Endothelial cell of umbilical vein (primary cell): ENCODE measurements at regions not wholly inside any gene's neighbourhood (a gene's known extent, or its start where the extent isn't known, plus 50 kb on each side); places are given as distances from the start of the nearest gene placed in this dataset.
"Not testable (repeated sequence)": the region's sequence is repeated elsewhere in the genome, so short reads cannot be mapped to it uniquely, and the experiment has no call there.

Experiments used
- BruUV-seq: library from RNA; stranded (reverse); fragments of 400-500 nt; replicated peaks from 2 replicates; lab custom pipeline; 2021; lab: Mats Ljungman, UMichigan
- CTCF ChIA-PET: fragments of 300-600, 350-600 bp; sonication (Branson Sonifier 250); formaldehyde crosslinking; loops from one replicate; lab custom pipeline; 2021; ENCODE audit warnings: antibody characterized with exemption, inconsistent platforms; lab: Charles Lee
- POLR2A ChIA-PET: fragments of 300-600, 350-600 bp; sonication (Branson Sonifier 250); formaldehyde crosslinking; loops from one replicate; lab custom pipeline; 2021; ENCODE audit warnings: antibody characterized with exemption, inconsistent platforms; lab: Charles Lee
- DNase-seq: peaks from one replicate; pipeline ENCODE4 v3.0.0-alpha.2; 2011; ENCODE audit warnings: low read depth, low spot score
- FAIRE-seq: peaks from 2 replicates; lab custom pipeline; 2011; peaks lifted over from hg19 to GRCh38; lab: Jason Lieb, UNC
- H2AFZ ChIP-seq: 2 replicates; pipeline ENCODE4 v1.6.0; 2012; ENCODE audit warnings: low read depth, low read length, control low read depth, inconsistent platforms
- H3K27ac ChIP-seq: 2 replicates; pipeline ENCODE4 v1.5.1; 2011; ENCODE audit warnings: low read depth, mild to moderate bottlenecking, control low read depth, low read length, moderate library complexity; ENCODE audit not compliant: insufficient read depth
- H3K27me3 ChIP-seq, 2 experiments: 2 replicates each; pipeline versions ENCODE4 v1.6.0 to v1.6.1; 2011; ENCODE audit warnings: low read length in 2 of 2, mixed read lengths in 1 of 2; ENCODE audit not compliant: control insufficient read depth in 2 of 2, insufficient read depth in 2 of 2
- H3K36me3 ChIP-seq, 2 experiments: 2 replicates in 1 of 2; 3 replicates in 1 of 2; pipeline ENCODE4 v1.5.1; 2011; ENCODE audit warnings: low read length in 2 of 2, mild to moderate bottlenecking in 1 of 2, moderate library complexity in 1 of 2; ENCODE audit not compliant: control insufficient read depth in 2 of 2, insufficient read depth in 2 of 2; ENCODE audit errors: extremely low read depth in 1 of 2
- H3K4me1 ChIP-seq: 3 replicates; pipeline ENCODE4 v1.5.1; 2011; ENCODE audit warnings: mild to moderate bottlenecking, low read length; ENCODE audit not compliant: control insufficient read depth, insufficient read depth; ENCODE audit errors: extremely low read depth
- H3K4me2 ChIP-seq: 2 replicates; pipeline ENCODE4 v1.6.1; 2011; ENCODE audit warnings: low read length, control low read depth, mixed read lengths; ENCODE audit not compliant: insufficient read depth
- H3K4me3 ChIP-seq, 3 experiments: fragments of 200-600 bp in 1 of 3; sonication (generic), shearing (Covaris generic) in 1 of 3; replicated peaks in 1 of 3; 2 replicates each; pipeline ENCODE4 v1.5.1; 2011 to 2016; ENCODE audit warnings: control low read depth in 3 of 3, low read length in 3 of 3, mild to moderate bottlenecking in 2 of 3, inconsistent platforms in 1 of 3, low read depth in 1 of 3, moderate library complexity in 1 of 3; ENCODE audit not compliant: insufficient read depth in 1 of 3
- H3K79me2 ChIP-seq: 2 replicates; pipeline ENCODE4 v1.6.0; 2012; ENCODE audit warnings: low read length, inconsistent platforms; ENCODE audit not compliant: control insufficient read depth, insufficient read depth
- H3K9ac ChIP-seq: replicated peaks from 2 replicates; pipeline ENCODE3; 2011; ENCODE audit warnings: low read length, control low read depth; ENCODE audit not compliant: insufficient read depth; ENCODE audit errors: extremely low read depth
- H3K9me1 ChIP-seq: replicated peaks from 3 replicates; pipeline ENCODE4 v1.6.0; 2011; ENCODE audit warnings: mild to moderate bottlenecking, low read length; ENCODE audit not compliant: control insufficient read depth, insufficient read depth; ENCODE audit errors: extremely low read depth
- H3K9me3 ChIP-seq: replicated peaks from 2 replicates; pipeline ENCODE4 v1.5.1; 2012; ENCODE audit warnings: low read length, inconsistent platforms; ENCODE audit not compliant: control insufficient read depth, insufficient read depth
- H4K20me1 ChIP-seq: replicated peaks from 2 replicates; pipeline ENCODE3; 2011; ENCODE audit warnings: mild to moderate bottlenecking, low read length; ENCODE audit not compliant: control insufficient read depth, insufficient read depth; ENCODE audit errors: extremely low read depth
- GATA2 ChIP-seq: IDR thresholded peaks from 2 replicates; pipeline ENCODE4 v1.7.0; 2011; ENCODE audit warnings: low read depth, mild to moderate bottlenecking, moderate library complexity, mixed read lengths, low read length; ENCODE audit not compliant: insufficient read length, insufficient read depth
- JUN ChIP-seq: IDR thresholded peaks from 2 replicates; pipeline ENCODE4 v1.6.1; 2011; ENCODE audit warnings: borderline replicate concordance, low read depth; ENCODE audit not compliant: insufficient read length, insufficient read depth
- MYC ChIP-seq: IDR thresholded peaks from one replicate; pipeline ENCODE4 v1.6.1; 2011; ENCODE audit warnings: mild to moderate bottlenecking, low read depth, low read length
- POLR2A ChIP-seq: IDR thresholded peaks from 2 replicates; pipeline ENCODE4 v1.6.1; 2012; ENCODE audit warnings: low read depth, mild to moderate bottlenecking, control low read depth, low read length
- POLR2AphosphoS5 ChIP-seq: IDR thresholded peaks from 2 replicates; pipeline ENCODE4 v1.6.1; 2012; ENCODE audit warnings: low read depth, mild to moderate bottlenecking, control low read depth, low read length, moderate library complexity; ENCODE audit not compliant: insufficient read depth
- dilution Hi-C: fragments of 300-500 bp; cut with MboI; formaldehyde crosslinking; loops from one replicate; pipeline ENCODE4 v1.15.0; 2019; ENCODE audit warnings: low sequenced_read_pairs; ENCODE audit not compliant: extremely low pct_ligation_motif_present
- intact Hi-C: fragments of 100-400 bp; cut with micrococcal nuclease; formaldehyde crosslinking; loops from one replicate; pipeline ENCODE4 v1.10.0; 2022
- TF ChIP-seq, protein P1 (sequence below): IDR thresholded peaks from 2 replicates; pipeline ENCODE4 v1.6.1; 2011; ENCODE audit not compliant: insufficient read depth, insufficient read length
- TF ChIP-seq, protein P2 (sequence below), 2 donors: IDR thresholded peaks; 1 replicate in 1 of 2; 2 replicates in 1 of 2; pipeline ENCODE4 v1.5.1; 2011; ENCODE audit warnings: low read length in 2 of 2, mild to moderate bottlenecking in 2 of 2, moderate library complexity in 2 of 2, control low read depth in 1 of 2, inconsistent platforms in 1 of 2, low read depth in 1 of 2; ENCODE audit not compliant: insufficient read depth in 1 of 2; ENCODE audit errors: extremely low read depth in 1 of 2

DNA sequence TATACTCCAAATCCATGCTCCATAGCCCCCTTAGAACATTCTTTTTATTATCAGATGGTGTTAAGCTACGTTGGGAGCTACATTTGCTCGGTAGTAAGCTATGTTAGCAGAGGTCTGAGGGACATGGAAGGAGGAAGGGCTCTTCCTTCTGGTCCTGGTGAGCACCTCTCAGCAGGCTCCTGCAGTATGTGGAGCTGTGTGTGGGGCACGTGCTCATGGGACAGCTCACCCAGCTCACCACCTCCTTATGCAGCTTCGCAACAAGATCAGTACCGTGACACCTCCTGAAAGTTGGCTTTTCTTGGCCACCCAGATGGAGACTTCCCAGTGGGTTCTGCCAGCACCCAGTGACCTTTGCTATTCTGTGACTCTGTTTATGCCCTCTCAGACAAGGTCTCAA lies 400.5 kb upstream of the SLC10A2 start:
- CTCF ChIA-PET = no interaction called here
- FAIRE-seq = no peak
- intact Hi-C loops = no loop called here

DNA sequence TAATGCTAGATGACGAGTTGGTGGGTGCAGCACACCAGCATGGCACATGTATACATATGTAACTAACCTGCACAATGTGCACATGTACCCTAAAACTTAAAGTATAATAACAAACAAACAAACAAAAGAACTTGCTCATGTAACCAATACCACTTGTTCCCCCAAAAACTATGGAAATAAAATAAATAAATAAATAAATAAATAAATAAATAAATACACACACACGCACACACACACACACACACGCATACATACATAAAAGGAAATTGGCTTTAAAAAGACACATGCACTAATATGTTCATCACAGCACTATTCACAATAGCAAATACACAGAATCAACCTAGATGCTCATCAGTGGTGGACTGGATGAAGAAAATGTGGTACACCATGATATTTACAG lies 394.0 kb upstream of the SLC10A2 start:
- H2AFZ ChIP-seq, POLR2A ChIA-PET, BruUV-seq, intact Hi-C loops, FAIRE-seq, H3K27ac ChIP-seq, dilution Hi-C loops, DNase-seq, H3K27me3 ChIP-seq, H4K20me1 ChIP-seq, H3K4me2 ChIP-seq, H3K4me3 ChIP-seq, H3K4me1 ChIP-seq, H3K9ac ChIP-seq, H3K9me3 ChIP-seq, H3K9me1 ChIP-seq, H3K36me3 ChIP-seq, CTCF ChIA-PET, H3K79me2 ChIP-seq: not testable (repeated sequence)

More for the DNA sequence above, 400.5 kb upstream of the SLC10A2 start:
- Histone ChIP-seq H3K79me2 (no peaks in the 10 kb centered on the region), H3K9ac (no peak overlapping the region), H4K20me1 (no peaks in the 10 kb centered on the region), H3K4me1 (no peaks in the 10 kb centered on the region), H3K9me3 (peaks cover 2% of the 10 kb centered on the region), H2AFZ (no peak overlapping the region), H3K36me3 (no peaks in the 10 kb centered on the region), H3K27ac (no peak overlapping the region), H3K27me3 (no peaks in the 10 kb centered on the region), H3K9me1 (no peaks in the 10 kb centered on the region), H3K4me2 (no peak overlapping the region), H3K4me3 (no peak overlapping the region)
- no TSS peak for BruUV-seq
- POLR2A ChIA-PET = no interaction called here
- dilution Hi-C loops = no loop called here
- DNase-seq = no peak
- no peak for TF ChIP-seq GATA2
- TF ChIP-seq MYC = no peak
- TF ChIP-seq, protein P1, sequence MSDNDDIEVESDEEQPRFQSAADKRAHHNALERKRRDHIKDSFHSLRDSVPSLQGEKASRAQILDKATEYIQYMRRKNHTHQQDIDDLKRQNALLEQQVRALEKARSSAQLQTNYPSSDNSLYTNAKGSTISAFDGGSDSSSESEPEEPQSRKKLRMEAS = no peak
- no peak for TF ChIP-seq POLR2A
- no peak for TF ChIP-seq POLR2AphosphoS5
- no peak for TF ChIP-seq JUN
- TF ChIP-seq, protein P2, sequence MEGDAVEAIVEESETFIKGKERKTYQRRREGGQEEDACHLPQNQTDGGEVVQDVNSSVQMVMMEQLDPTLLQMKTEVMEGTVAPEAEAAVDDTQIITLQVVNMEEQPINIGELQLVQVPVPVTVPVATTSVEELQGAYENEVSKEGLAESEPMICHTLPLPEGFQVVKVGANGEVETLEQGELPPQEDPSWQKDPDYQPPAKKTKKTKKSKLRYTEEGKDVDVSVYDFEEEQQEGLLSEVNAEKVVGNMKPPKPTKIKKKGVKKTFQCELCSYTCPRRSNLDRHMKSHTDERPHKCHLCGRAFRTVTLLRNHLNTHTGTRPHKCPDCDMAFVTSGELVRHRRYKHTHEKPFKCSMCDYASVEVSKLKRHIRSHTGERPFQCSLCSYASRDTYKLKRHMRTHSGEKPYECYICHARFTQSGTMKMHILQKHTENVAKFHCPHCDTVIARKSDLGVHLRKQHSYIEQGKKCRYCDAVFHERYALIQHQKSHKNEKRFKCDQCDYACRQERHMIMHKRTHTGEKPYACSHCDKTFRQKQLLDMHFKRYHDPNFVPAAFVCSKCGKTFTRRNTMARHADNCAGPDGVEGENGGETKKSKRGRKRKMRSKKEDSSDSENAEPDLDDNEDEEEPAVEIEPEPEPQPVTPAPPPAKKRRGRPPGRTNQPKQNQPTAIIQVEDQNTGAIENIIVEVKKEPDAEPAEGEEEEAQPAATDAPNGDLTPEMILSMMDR (IDR thresholded peaks at IDR 0.05; ENCODE audit: extremely low read depth in 1 of 2, insufficient read depth in 1 of 2, low read depth in 1 of 2, low read length in 2 of 2) = no peak

DNA sequence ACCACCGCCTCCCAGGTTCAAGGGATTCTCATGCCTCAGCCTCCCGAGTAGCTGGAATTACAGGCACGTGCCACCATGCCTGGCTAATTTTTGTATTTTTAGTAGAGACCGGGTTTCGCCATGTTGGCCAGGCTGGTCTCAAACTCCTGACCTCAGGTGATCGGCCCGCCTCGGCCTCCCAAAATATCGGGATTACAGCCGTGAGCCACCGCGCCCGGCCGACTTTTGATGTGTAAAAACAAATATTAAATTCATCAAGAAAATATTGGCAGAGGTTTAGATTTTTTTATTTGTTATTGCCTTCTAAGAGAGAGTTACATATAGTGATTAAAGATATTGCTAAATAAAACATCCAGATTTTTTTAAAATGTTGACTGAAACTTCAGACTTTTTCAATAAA lies 390.8 kb upstream of the SLC10A2 start:
- intact Hi-C loops, H4K20me1 ChIP-seq, H3K27ac ChIP-seq, BruUV-seq, H3K9me3 ChIP-seq, FAIRE-seq, H3K79me2 ChIP-seq, H3K36me3 ChIP-seq, H3K4me2 ChIP-seq, H3K4me1 ChIP-seq, POLR2A ChIA-PET, H3K9me1 ChIP-seq, DNase-seq, H2AFZ ChIP-seq, H3K4me3 ChIP-seq, H3K27me3 ChIP-seq, H3K9ac ChIP-seq, dilution Hi-C loops, CTCF ChIA-PET: not testable (repeated sequence)
